ENCODE measurements at regions not wholly inside any gene's neighbourhood (a gene's known extent, or its start where the extent isn't known, plus 50 kb on each side); places are given as distances from the start of the nearest gene placed in this dataset.
"Not testable (repeated sequence)": the region's sequence is repeated elsewhere in the genome, so short reads cannot be mapped to it uniquely, and the experiment has no call there.

- Histone ChIP-seq H4K20me1 (ENCODE audit: insufficient read depth, low read length) (no peaks in the 10 kb centered on the region), H3K14ac (replicated peaks; ENCODE audit: low read depth, low read length) (no peak overlapping the region), H4K91ac (ENCODE audit: insufficient read depth, low read depth, low read length) (no peak overlapping the region), H3K36me3 (ENCODE audit: control insufficient read depth, insufficient read depth, low read length) (no peaks in the 10 kb centered on the region), H3K4me3 (ENCODE audit: insufficient read depth, low read depth, low read length) (no peak overlapping the region), H3K79me1 (ENCODE audit: low read depth in 1 of 2, low read length in 2 of 2) (no peaks in the 10 kb centered on the region), H2BK15ac (ENCODE audit: low read depth, low read length) (no peak overlapping the region), H3K23ac (ENCODE audit: low read depth, low read length) (no peak overlapping the region), H2BK5ac (ENCODE audit: low read depth, low read length, poor library complexity, severe bottlenecking) (no peak overlapping the region), H2BK120ac (ENCODE audit: low read depth, low read length) (no peak overlapping the region), H3K4me2 (ENCODE audit: low read depth, low read length) (no peak overlapping the region), H3K56ac (ENCODE audit: extremely low read depth, insufficient read depth, low read length) (no peak overlapping the region), H3K27me3 (ENCODE audit: control insufficient read depth, insufficient read depth, low read length) (no peaks in the 10 kb centered on the region), H2AK5ac (ENCODE audit: low read depth, low read length) (no peak overlapping the region), H3K4ac (ENCODE audit: low read depth, low read length) (no peak overlapping the region), H3K9ac (ENCODE audit: low read depth, low read length) (no peak overlapping the region), H3K4me1 (ENCODE audit: control insufficient read depth, insufficient read depth, low read length) (no peaks in the 10 kb centered on the region), H3K27ac (ENCODE audit: insufficient read depth, low read length) (no peak overlapping the region), H4K8ac (ENCODE audit: low read depth in 2 of 2, low read length in 2 of 2) (no peak overlapping the region), H2AK9ac (replicated peaks; ENCODE audit: low read depth, low read length, poor library complexity) (no peak overlapping the region), H2BK20ac (ENCODE audit: low read depth, low read length) (no peak overlapping the region), H2AFZ (replicated peaks; ENCODE audit: low read length, poor library complexity) (no peak overlapping the region), H3K9me1 (ENCODE audit: insufficient read depth, low read length) (no peaks in the 10 kb centered on the region), H3K9me3 (ENCODE audit: control insufficient read depth, insufficient read depth, low read length) (no peaks in the 10 kb centered on the region), H4K5ac (ENCODE audit: low read depth, low read length) (no peak overlapping the region), H3K18ac (ENCODE audit: low read depth, low read length) (no peak overlapping the region)
- TF ChIP-seq RAD21 (IDR thresholded peaks at IDR 0.05; ENCODE audit: low read length): no peak
- no peak for TF ChIP-seq FOS (IDR thresholded peaks at IDR 0.05; ENCODE audit: low read depth, low read length)
- no peak for TF ChIP-seq BHLHE40 (IDR thresholded peaks at IDR 0.05; ENCODE audit: low read depth, low read length)
- TF ChIP-seq SMC3 (IDR thresholded peaks at IDR 0.05; ENCODE audit: low read depth, low read length): no peak
- no peak for TF ChIP-seq MAFK (IDR thresholded peaks at IDR 0.05; ENCODE audit: low read depth, low read length)
- no peak for TF ChIP-seq RCOR1 (IDR thresholded peaks at IDR 0.05; ENCODE audit: insufficient replicate concordance, low read length)
- TF ChIP-seq USF2 (IDR thresholded peaks at IDR 0.05; ENCODE audit: low read depth, low read length): no peak
- no peak for TF ChIP-seq MXI1 (IDR thresholded peaks at IDR 0.05; ENCODE audit: borderline replicate concordance, low read depth, low read length)
- POLR2A ChIA-PET (ENCODE audit: unreplicated experiment): no interaction called here
- dilution Hi-C loops (cut with HindIII; ENCODE audit: low sequenced_read_pairs, unreplicated experiment): no loop called here
- BruUV-seq (replicated peaks): no TSS peak
- CTCF ChIA-PET: no interaction called here
- in situ Hi-C loops (cut with MboI; ENCODE audit: low sequenced_read_pairs): loop anchor here (10.0 kb wide), 1 partner anchor 1036 kb away; no protein-coding TSS in a partner anchor
- no CpG with 5 or more reads among the region's 5 CpGs for WGBS, 2 experiments (ENCODE audit: extremely low coverage in 2 of 2, insufficient read length in 1 of 2)
- no peak for ATAC-seq (ENCODE audit: low read depth)
- intact Hi-C loops (cut with micrococcal nuclease): loop anchor here (5.0 kb wide), 2 partner anchors 588 to 1433 kb away; no protein-coding TSS in a partner anchor
- DNase-seq: no peak
Measured at GRCh38 chr9:75269197-75269596, 180.9 kb downstream of the OSTF1 start.

GRCh38 chr9:75273055-75273454 is 184.7 kb downstream of the OSTF1 start:
- H2AK9ac ChIP-seq (replicated peaks; ENCODE audit: low read depth, low read length, poor library complexity); H3K9me1 ChIP-seq (ENCODE audit: insufficient read depth, low read length); H3K79me1 ChIP-seq (ENCODE audit: low read depth in 1 of 2, low read length in 2 of 2); H4K91ac ChIP-seq (ENCODE audit: insufficient read depth, low read depth, low read length); H2BK20ac ChIP-seq (ENCODE audit: low read depth, low read length); H3K27me3 ChIP-seq (ENCODE audit: control insufficient read depth, insufficient read depth, low read length); H3K4me1 ChIP-seq (ENCODE audit: control insufficient read depth, insufficient read depth, low read length); H2BK120ac ChIP-seq (ENCODE audit: low read depth, low read length); H3K27ac ChIP-seq (ENCODE audit: insufficient read depth, low read length); H3K9ac ChIP-seq (ENCODE audit: low read depth, low read length); CTCF ChIA-PET; DNase-seq; H2AK5ac ChIP-seq (ENCODE audit: low read depth, low read length); H3K4me2 ChIP-seq (ENCODE audit: low read depth, low read length); H3K18ac ChIP-seq (ENCODE audit: low read depth, low read length); H4K20me1 ChIP-seq (ENCODE audit: insufficient read depth, low read length); intact Hi-C loops (cut with micrococcal nuclease); ATAC-seq (ENCODE audit: low read depth); H3K4me3 ChIP-seq (ENCODE audit: insufficient read depth, low read depth, low read length); H3K23ac ChIP-seq (ENCODE audit: low read depth, low read length); H2BK5ac ChIP-seq (ENCODE audit: low read depth, low read length, poor library complexity, severe bottlenecking); in situ Hi-C loops (cut with MboI; ENCODE audit: low sequenced_read_pairs); H3K9me3 ChIP-seq (ENCODE audit: control insufficient read depth, insufficient read depth, low read length); POLR2A ChIA-PET (ENCODE audit: unreplicated experiment); H3K4ac ChIP-seq (ENCODE audit: low read depth, low read length); dilution Hi-C loops (cut with HindIII; ENCODE audit: low sequenced_read_pairs, unreplicated experiment); H3K36me3 ChIP-seq (ENCODE audit: control insufficient read depth, insufficient read depth, low read length); H3K14ac ChIP-seq (replicated peaks; ENCODE audit: low read depth, low read length); BruUV-seq (replicated peaks); H4K5ac ChIP-seq (ENCODE audit: low read depth, low read length); H2BK15ac ChIP-seq (ENCODE audit: low read depth, low read length); H3K56ac ChIP-seq (ENCODE audit: extremely low read depth, insufficient read depth, low read length); H2AFZ ChIP-seq (replicated peaks; ENCODE audit: low read length, poor library complexity); H4K8ac ChIP-seq (ENCODE audit: low read depth in 2 of 2, low read length in 2 of 2): not testable (repeated sequence)
- WGBS, 2 experiments (ENCODE audit: extremely low coverage in 2 of 2, insufficient read length in 1 of 2): 50% methylated on average over 2 of the region's 10 CpGs; no CpG with 5 or more reads in 1 of the 2 experiments
